GM12878 (cell line): ENCODE measurements at regions not wholly inside any gene's neighbourhood (a gene's known extent, or its start where the extent isn't known, plus 50 kb on each side); places are given as distances from the start of the nearest gene placed in this dataset.

Source experiments
- ATAC-seq: fragments of 200-7000 bp; cut with Tn5 transposase; 3 replicates; pipeline ENCODE4 v1.9.1; 2020; ENCODE audit warnings: mild to moderate bottlenecking, moderate library complexity
- BruUV-seq: library from RNA; stranded (reverse); fragments of 400-500 nt; replicated peaks from 2 replicates; lab custom pipeline; 2021; lab: Mats Ljungman, UMichigan
- CTCF ChIA-PET: fragments of 300-600 bp; sonication (Branson Sonifier 250); formaldehyde crosslinking; extraction: SDS; loops from one replicate; lab custom pipeline; 2021; ENCODE audit warnings: inconsistent platforms; lab: Yijun Ruan, JAX
- POLR2A ChIA-PET: fragments of 350-600 bp; formaldehyde crosslinking; extraction: SDS; loops from one replicate; lab custom pipeline; 2021; ENCODE audit warnings: inconsistent platforms; lab: Charles Lee
- RAD21 ChIA-PET: fragments of 300-600 bp; sonication (Branson Sonifier 250); formaldehyde crosslinking; loops from one replicate; lab custom pipeline; 2023; ENCODE audit warnings: antibody characterized with exemption; ENCODE audit not compliant: unreplicated experiment; lab: Charles Lee
- SMC1A ChIA-PET: fragments of 300-600 bp; sonication (Branson Sonifier 250); formaldehyde crosslinking; loops from one replicate; lab custom pipeline; 2023; ENCODE audit not compliant: unreplicated experiment, uncharacterized antibody; lab: Charles Lee
- DNase-seq: peaks from one replicate; pipeline ENCODE4 v3.0.0-alpha.2; 2011; ENCODE audit warnings: low read depth, low spot score
- FAIRE-seq: peaks from 3 replicates; lab custom pipeline; 2011; peaks lifted over from hg19 to GRCh38; lab: Jason Lieb, UNC
- H2AFZ ChIP-seq: 2 replicates; pipeline ENCODE4 v1.6.0; 2011; ENCODE audit warnings: low read depth, low read length, control low read depth; ENCODE audit not compliant: control insufficient read depth
- H3K27ac ChIP-seq: 2 replicates; pipeline ENCODE4 v1.5.1; 2011; ENCODE audit warnings: control low read depth; ENCODE audit not compliant: control insufficient read depth, insufficient read depth
- H3K27me3 ChIP-seq, 2 experiments: replicated peaks in 1 of 2; 2 replicates each; pipeline versions ENCODE4 v1.6.0 to v1.6.1; 2011; ENCODE audit warnings: low read length in 1 of 2; ENCODE audit not compliant: control insufficient read depth in 2 of 2, insufficient read depth in 2 of 2
- H3K36me3 ChIP-seq, 2 experiments: 2 replicates each; pipeline ENCODE4 v1.5.1; 2011; ENCODE audit warnings: low read length in 1 of 2; ENCODE audit not compliant: control insufficient read depth in 2 of 2, insufficient read depth in 2 of 2
- H3K4me1 ChIP-seq: 2 replicates; pipeline ENCODE4 v1.6.1; 2011; ENCODE audit warnings: mild to moderate bottlenecking, low read length, moderate library complexity, mixed read lengths; ENCODE audit not compliant: control insufficient read depth, insufficient read depth
- H3K4me2 ChIP-seq: 2 replicates; pipeline ENCODE4 v1.6.0; 2011; ENCODE audit warnings: control low read depth; ENCODE audit not compliant: control insufficient read depth, insufficient read depth
- H3K4me3 ChIP-seq: fragments of 200-600 bp; sonication (generic); 2 replicates; pipeline ENCODE4 v1.5.1; 2016
- H3K79me2 ChIP-seq: 2 replicates; pipeline ENCODE4 v1.6.0; 2011; ENCODE audit warnings: low read length; ENCODE audit not compliant: control insufficient read depth, insufficient read depth
- H3K9ac ChIP-seq: 2 replicates; pipeline ENCODE4 v1.8.0; 2011; ENCODE audit warnings: low read length, control low read depth, mixed read lengths; ENCODE audit not compliant: control insufficient read depth, insufficient read depth
- H3K9me3 ChIP-seq: replicated peaks from 3 replicates; pipeline ENCODE4 v1.5.1; 2011; ENCODE audit warnings: mild to moderate bottlenecking, low read length; ENCODE audit not compliant: control insufficient read depth, insufficient read depth
- H4K20me1 ChIP-seq: 2 replicates; pipeline ENCODE4 v1.6.0; 2011; ENCODE audit not compliant: control insufficient read depth, insufficient read depth
- E4F1 ChIP-seq: fragments of 450-650 bp; IDR thresholded peaks from 2 replicates; pipeline ENCODE4 v1.6.1; 2018; ENCODE audit warnings: borderline replicate concordance, mild to moderate bottlenecking; ENCODE audit not compliant: partially characterized antibody
- EED ChIP-seq: sonication (generic); IDR thresholded peaks from 2 replicates; pipeline ENCODE4 v1.6.1; 2016; ENCODE audit warnings: antibody characterized with exemption, low read depth
- ESRRA ChIP-seq: IDR thresholded peaks from 2 replicates; pipeline ENCODE4 v1.6.1; 2012; ENCODE audit warnings: mild to moderate bottlenecking, low read length, improper control_type of control experiment
- KLF5 ChIP-seq: fragments of 450-650 bp; IDR thresholded peaks from 2 replicates; pipeline ENCODE4 v1.6.1; 2014; ENCODE audit warnings: mild to moderate bottlenecking; ENCODE audit not compliant: partially characterized antibody
- MEF2A ChIP-seq: IDR thresholded peaks from 2 replicates; pipeline ENCODE4 v1.6.1; 2011; ENCODE audit warnings: low read depth, mild to moderate bottlenecking, low read length, moderate library complexity; ENCODE audit not compliant: insufficient read depth
- MTA2 ChIP-seq: fragments of 450-650 bp; IDR thresholded peaks from 2 replicates; pipeline ENCODE4 v1.6.1; 2016; ENCODE audit warnings: low read depth, mild to moderate bottlenecking, moderate library complexity
- SMAD1 ChIP-seq: fragments of 450-650 bp; IDR thresholded peaks from 2 replicates; pipeline ENCODE4 v1.6.1; 2018; ENCODE audit warnings: mild to moderate bottlenecking, low read depth; ENCODE audit not compliant: partially characterized antibody
- whole genome bisulfite sequencing: methylation state at CpG from one replicate; pipeline ENCODE4 v1.1.6; 2016; ENCODE audit warnings: low lambda C conversion rate; ENCODE audit not compliant: insufficient replicate concordance, insufficient coverage; ENCODE audit errors: missing lambda C conversion rate; 5-methylcytosine and 5-hydroxymethylcytosine counted together
- in situ Hi-C: fragments of 300-500 bp; cut with MboI; formaldehyde crosslinking; loops from 9 replicates; pipeline ENCODE4 v1.14.3; 2018; ENCODE audit warnings: mixed read lengths
- intact Hi-C: fragments of 100-400 bp; cut with micrococcal nuclease; formaldehyde crosslinking; loops from one replicate; pipeline ENCODE4 v1.14.2; 2022; ENCODE audit not compliant: unreplicated experiment

- no peak for ATAC-seq
- BruUV-seq = no TSS peak
- H3K9ac ChIP-seq = no peak overlapping the region
- no peaks in the 10 kb centered on the region for H4K20me1 ChIP-seq
- intact Hi-C loops = no loop called here
- POLR2A ChIA-PET = interaction anchor here (0.6 to 1.2 kb wide), 2 partner anchors 19 to 22 kb away, joined by 3 read pairs; no protein-coding TSS in a partner anchor
- CTCF ChIA-PET = interaction anchor here (0.6 to 3.2 kb wide), 3 partner anchors 11 to 34 kb away, joined by 3 to 15 read pairs (median 3); no protein-coding TSS in a partner anchor
- peaks cover 43% of the 10 kb centered on the region for H3K4me1 ChIP-seq
- in situ Hi-C loops = no loop called here
- H3K4me3 ChIP-seq = no peak overlapping the region
- H3K36me3 ChIP-seq = no peaks in the 10 kb centered on the region
- SMC1A ChIA-PET = interaction anchor here (0.6 to 2.7 kb wide), 8 partner anchors 9 to 40 kb away, joined by 3 to 12 read pairs (median 4); no protein-coding TSS in a partner anchor
- H2AFZ ChIP-seq = no peak overlapping the region
- no peaks in the 10 kb centered on the region; the same call in 2 of the 3 replicates for H3K9me3 ChIP-seq
- peak overlapping the region; percentile 45; the same call in 1 of the 2 replicates for H3K27ac ChIP-seq
- H3K27me3 ChIP-seq = no peaks in the 10 kb centered on the region
- TF ChIP-seq SMAD1 (no peak), E4F1 (no peak), KLF5 (no peak), MEF2A (no peak), MTA2 (no peak), ESRRA (no peak), EED (peak; percentile 52; the same call in 1 of the 2 replicates)
- H3K4me2 ChIP-seq = no peak overlapping the region
- no peak for FAIRE-seq
- H3K79me2 ChIP-seq = 0 out of 2 replicates have a peak, but pooled peaks cover 1% of the 10 kb centered on the region
- RAD21 ChIA-PET = interaction anchor here (1.0 to 2.4 kb wide), 4 partner anchors 22 to 40 kb away, joined by 3 to 10 read pairs (median 4); no protein-coding TSS in a partner anchor
- 4% methylated on average over 1 of the region's 1 CpG for WGBS
- DNase-seq = no peak
Observed at GRCh38 chr11:112623057-112623456, 338.2 kb upstream of the NCAM1 start.
